Neural cell (in vitro differentiated cells): ENCODE measurements at regions not wholly inside any gene's neighbourhood (a gene's known extent, or its start where the extent isn't known, plus 50 kb on each side); places are given as distances from the start of the nearest gene placed in this dataset.

ENCODE experiments used
- EZH2 ChIP-seq: fragments of 200-600, 300-800 bp; shearing (Covaris generic), sonication (generic); IDR thresholded peaks from 2 replicates; pipeline ENCODE4 v1.6.1; 2014; ENCODE audit warnings: antibody characterized with exemption, low read length, borderline replicate concordance, mild to moderate bottlenecking; ENCODE audit not compliant: insufficient read depth, poor library complexity, severe bottlenecking
- POLR2AphosphoS5 ChIP-seq: IDR thresholded peaks from 2 replicates; pipeline ENCODE4 v1.6.1; 2012
- TF ChIP-seq, protein P1 (sequence below): fragments of 450-650 bp; IDR thresholded peaks from 2 replicates; pipeline ENCODE4 v1.5.1; 2014; ENCODE audit warnings: antibody characterized with exemption, mild to moderate bottlenecking, moderate library complexity; ENCODE audit not compliant: poor library complexity, severe bottlenecking

DNA sequence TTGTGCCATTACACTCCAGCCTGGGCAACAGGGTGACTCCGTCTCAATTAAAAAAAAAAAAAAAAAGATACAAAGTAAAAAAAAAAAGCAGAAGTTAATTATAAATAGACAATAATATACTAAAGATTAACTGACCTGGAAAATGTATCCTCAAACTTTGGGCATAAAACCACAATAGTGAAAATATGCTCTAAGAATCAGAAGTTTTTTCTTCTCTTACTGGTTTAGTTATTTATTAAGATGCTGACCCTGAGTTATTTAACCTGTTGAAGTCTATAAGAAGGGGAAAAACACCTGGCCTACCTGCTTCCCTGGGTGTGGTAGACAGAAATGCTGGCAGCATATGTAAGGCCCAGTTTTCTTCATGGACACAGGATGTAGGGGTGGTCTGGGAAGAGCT lies 133.7 kb upstream of the MLIP start:
- TF ChIP-seq EZH2 = no peak
- TF ChIP-seq POLR2AphosphoS5 = no peak
- TF ChIP-seq, protein P1, sequence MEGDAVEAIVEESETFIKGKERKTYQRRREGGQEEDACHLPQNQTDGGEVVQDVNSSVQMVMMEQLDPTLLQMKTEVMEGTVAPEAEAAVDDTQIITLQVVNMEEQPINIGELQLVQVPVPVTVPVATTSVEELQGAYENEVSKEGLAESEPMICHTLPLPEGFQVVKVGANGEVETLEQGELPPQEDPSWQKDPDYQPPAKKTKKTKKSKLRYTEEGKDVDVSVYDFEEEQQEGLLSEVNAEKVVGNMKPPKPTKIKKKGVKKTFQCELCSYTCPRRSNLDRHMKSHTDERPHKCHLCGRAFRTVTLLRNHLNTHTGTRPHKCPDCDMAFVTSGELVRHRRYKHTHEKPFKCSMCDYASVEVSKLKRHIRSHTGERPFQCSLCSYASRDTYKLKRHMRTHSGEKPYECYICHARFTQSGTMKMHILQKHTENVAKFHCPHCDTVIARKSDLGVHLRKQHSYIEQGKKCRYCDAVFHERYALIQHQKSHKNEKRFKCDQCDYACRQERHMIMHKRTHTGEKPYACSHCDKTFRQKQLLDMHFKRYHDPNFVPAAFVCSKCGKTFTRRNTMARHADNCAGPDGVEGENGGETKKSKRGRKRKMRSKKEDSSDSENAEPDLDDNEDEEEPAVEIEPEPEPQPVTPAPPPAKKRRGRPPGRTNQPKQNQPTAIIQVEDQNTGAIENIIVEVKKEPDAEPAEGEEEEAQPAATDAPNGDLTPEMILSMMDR = no peak
